Loucy (cell line): ENCODE measurements at regions not wholly inside any gene's neighbourhood (a gene's known extent, or its start where the extent isn't known, plus 50 kb on each side); places are given as distances from the start of the nearest gene placed in this dataset.

Experiments
- EZH2phosphoT487 ChIP-seq: fragments of 200-600 bp; IDR thresholded peaks from 2 replicates; pipeline ENCODE4 v1.6.1; 2018; ENCODE audit warnings: antibody characterized with exemption, mild to moderate bottlenecking, moderate library complexity, borderline replicate concordance
- TF ChIP-seq, protein P1 (sequence below): fragments of 200-600 bp; sonication (generic); conservative IDR thresholded peaks from 2 replicates; pipeline ENCODE4 v1.5.1; 2014; ENCODE audit warnings: mild to moderate bottlenecking, antibody characterized with exemption, low read length

DNA sequence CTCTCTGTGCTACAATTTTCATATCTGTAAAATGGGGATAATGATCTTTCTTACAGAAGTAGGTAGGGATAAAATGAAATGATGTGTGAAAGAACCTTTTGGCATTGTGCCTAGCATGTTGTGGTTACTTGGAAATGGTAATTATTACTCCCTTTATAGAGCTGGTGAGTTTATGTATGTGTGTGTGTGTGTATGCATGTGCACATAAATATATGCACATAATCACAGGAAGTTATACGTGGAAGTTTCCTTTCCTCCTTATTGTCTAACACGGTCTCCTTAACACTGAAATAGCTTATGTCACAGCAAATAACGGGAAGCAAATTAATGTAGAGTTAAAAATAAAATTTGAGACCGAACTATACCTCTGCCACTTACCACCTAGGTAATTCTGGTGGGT, 163.7 kb upstream of the ZBED5 start:
- TF ChIP-seq, protein P1, sequence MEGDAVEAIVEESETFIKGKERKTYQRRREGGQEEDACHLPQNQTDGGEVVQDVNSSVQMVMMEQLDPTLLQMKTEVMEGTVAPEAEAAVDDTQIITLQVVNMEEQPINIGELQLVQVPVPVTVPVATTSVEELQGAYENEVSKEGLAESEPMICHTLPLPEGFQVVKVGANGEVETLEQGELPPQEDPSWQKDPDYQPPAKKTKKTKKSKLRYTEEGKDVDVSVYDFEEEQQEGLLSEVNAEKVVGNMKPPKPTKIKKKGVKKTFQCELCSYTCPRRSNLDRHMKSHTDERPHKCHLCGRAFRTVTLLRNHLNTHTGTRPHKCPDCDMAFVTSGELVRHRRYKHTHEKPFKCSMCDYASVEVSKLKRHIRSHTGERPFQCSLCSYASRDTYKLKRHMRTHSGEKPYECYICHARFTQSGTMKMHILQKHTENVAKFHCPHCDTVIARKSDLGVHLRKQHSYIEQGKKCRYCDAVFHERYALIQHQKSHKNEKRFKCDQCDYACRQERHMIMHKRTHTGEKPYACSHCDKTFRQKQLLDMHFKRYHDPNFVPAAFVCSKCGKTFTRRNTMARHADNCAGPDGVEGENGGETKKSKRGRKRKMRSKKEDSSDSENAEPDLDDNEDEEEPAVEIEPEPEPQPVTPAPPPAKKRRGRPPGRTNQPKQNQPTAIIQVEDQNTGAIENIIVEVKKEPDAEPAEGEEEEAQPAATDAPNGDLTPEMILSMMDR, result no peak
- TF ChIP-seq EZH2phosphoT487, result no peak
